Islet precursor cell (in vitro differentiated cells): ENCODE measurements at regions not wholly inside any gene's neighbourhood (a gene's known extent, or its start where the extent isn't known, plus 50 kb on each side); places are given as distances from the start of the nearest gene placed in this dataset.

Source experiments
- DNase-seq: peaks from one replicate; pipeline ENCODE4 v3.0.0-alpha.2; 2018

- DNase-seq: no peak
Observed at GRCh38 chr10:3689871-3690510, 95.0 kb downstream of the KLF6 start.

GRCh38 chr10:3687510-3688081 is 97.4 kb downstream of the KLF6 start:
- DNase-seq: no peak

GRCh38 chr10:3685384-3685783 is 99.6 kb downstream of the KLF6 start:
- no peak for DNase-seq

GRCh38 chr10:3684891-3685290 is 100.1 kb downstream of the KLF6 start:
- no peak for DNase-seq

- no peak for DNase-seq
Observed at GRCh38 chr10:3683560-3683959, 101.4 kb downstream of the KLF6 start.

- DNase-seq: no peak
Observed at GRCh38 chr10:3682745-3683144, 102.3 kb downstream of the KLF6 start.

GRCh38 chr10:3681642-3682554 is 103.1 kb downstream of the KLF6 start:
- no peak for DNase-seq

GRCh38 chr10:3679950-3680629 is 104.9 kb downstream of the KLF6 start:
- no peak for DNase-seq

- no peak for DNase-seq
Observed at GRCh38 chr10:3678629-3679227, 106.3 kb downstream of the KLF6 start.

- no peak for DNase-seq
Observed at GRCh38 chr10:3676564-3676963, 108.4 kb downstream of the KLF6 start.

- no peak for DNase-seq
Observed at GRCh38 chr10:3672220-3672619, 112.8 kb downstream of the KLF6 start.

GRCh38 chr10:3671386-3671955 is 113.5 kb downstream of the KLF6 start:
- no peak for DNase-seq

- no peak for DNase-seq
Observed at GRCh38 chr10:3668966-3669330, 116.1 kb downstream of the KLF6 start.

GRCh38 chr10:3668276-3668965 is 116.6 kb downstream of the KLF6 start:
- peak; percentile 97 for DNase-seq

- no peak for DNase-seq
Observed at GRCh38 chr10:3666525-3667302, 118.3 kb downstream of the KLF6 start.

GRCh38 chr10:3665316-3665908 is 119.6 kb downstream of the KLF6 start:
- no peak for DNase-seq

- no peak for DNase-seq
Observed at GRCh38 chr10:3662775-3663174, 122.2 kb downstream of the KLF6 start.

GRCh38 chr10:3661271-3661670 is 123.7 kb downstream of the KLF6 start:
- DNase-seq: no peak

GRCh38 chr10:3660753-3661152 is 124.3 kb downstream of the KLF6 start:
- peak; percentile 76 for DNase-seq

GRCh38 chr10:3659203-3659917 is 125.6 kb downstream of the KLF6 start:
- no peak for DNase-seq
